SK-N-MC (cell line): ENCODE measurements at regions not wholly inside any gene's neighbourhood (a gene's known extent, or its start where the extent isn't known, plus 50 kb on each side); places are given as distances from the start of the nearest gene placed in this dataset.
"Not testable (repeated sequence)": the region's sequence is repeated elsewhere in the genome, so short reads cannot be mapped to it uniquely, and the experiment has no call there.

Experiments used
- DNase-seq: peaks from one replicate; pipeline ENCODE4 v3.0.0-alpha.2; 2011; ENCODE audit warnings: low read depth, low spot score
- H3K27ac ChIP-seq: fragments of 200-600 bp; sonication (generic); 2 replicates; pipeline ENCODE4 v1.5.1; 2016; ENCODE audit warnings: mixed run types
- H3K36me3 ChIP-seq: fragments of 200-600 bp; sonication (generic); 2 replicates; pipeline ENCODE4 v1.6.1; 2017; ENCODE audit warnings: antibody characterized with exemption, low read length, mixed read lengths; ENCODE audit not compliant: insufficient read depth
- H3K4me3 ChIP-seq: fragments of 200-600 bp; sonication (generic); 2 replicates; pipeline ENCODE4 v1.5.1; 2016
- H3K9ac ChIP-seq: fragments of 200-600 bp; sonication (generic); 2 replicates; pipeline ENCODE4 v1.8.0; 2017; ENCODE audit warnings: mixed run types, mixed read lengths; ENCODE audit not compliant: insufficient read length
- H3K9me3 ChIP-seq: fragments of 200-600 bp; sonication (generic); 2 replicates; pipeline ENCODE4 v1.6.1; 2017; ENCODE audit warnings: low read depth, mild to moderate bottlenecking, antibody characterized with exemption, low read length, moderate library complexity, mixed read lengths
- EZH2 ChIP-seq: fragments of 200-600 bp; sonication (generic); IDR thresholded peaks from one replicate; pipeline ENCODE4 v1.6.1; 2017; ENCODE audit warnings: antibody characterized with exemption
- FOXP2 ChIP-seq: optimal IDR thresholded peaks from 2 replicates; pipeline ENCODE3; 2011; ENCODE audit warnings: mild to moderate bottlenecking, moderate library complexity; ENCODE audit not compliant: insufficient read depth; ENCODE audit errors: extremely low read length, control extremely low read depth
- POLR2AphosphoS5 ChIP-seq: IDR thresholded peaks from 2 replicates; pipeline ENCODE4 v1.6.1; 2012; ENCODE audit warnings: mild to moderate bottlenecking, low read depth, low read length, borderline replicate concordance

- H3K9ac ChIP-seq: no peak overlapping the region
- no peak overlapping the region for H3K27ac ChIP-seq
- DNase-seq: no peak
- no peaks in the 10 kb centered on the region for H3K9me3 ChIP-seq
- no peak overlapping the region for H3K4me3 ChIP-seq
- no peaks in the 10 kb centered on the region for H3K36me3 ChIP-seq
- no peak for TF ChIP-seq EZH2
- no peak for TF ChIP-seq FOXP2
- TF ChIP-seq POLR2AphosphoS5: no peak
These were observed 172.6 kb downstream of the PDCD6IP start for GRCh38 chr3:33971055-33971454.

GRCh38 chr3:33975463-33975862 is 177.0 kb downstream of the PDCD6IP start:
- no peak for DNase-seq
- Histone ChIP-seq H3K27ac (no peak overlapping the region), H3K36me3 (no peaks in the 10 kb centered on the region), H3K4me3 (no peak overlapping the region), H3K9ac (no peak overlapping the region), H3K9me3 (no peaks in the 10 kb centered on the region)
- no peak for TF ChIP-seq EZH2
- TF ChIP-seq FOXP2: no peak
- TF ChIP-seq POLR2AphosphoS5: no peak

GRCh38 chr3:33977227-33977626 is 178.8 kb downstream of the PDCD6IP start:
- DNase-seq: no peak
- Histone ChIP-seq H3K9me3 (no peaks in the 10 kb centered on the region), H3K36me3 (no peaks in the 10 kb centered on the region), H3K4me3 (no peak overlapping the region), H3K9ac (no peak overlapping the region), H3K27ac (no peak overlapping the region)
- TF ChIP-seq POLR2AphosphoS5: no peak

- H3K27ac ChIP-seq: no peak overlapping the region
- TF ChIP-seq EZH2 (no peak), FOXP2 (no peak), POLR2AphosphoS5 (no peak)
- H3K9me3 ChIP-seq: no peaks in the 10 kb centered on the region
- DNase-seq: no peak
- no peak overlapping the region for H3K4me3 ChIP-seq
- H3K36me3 ChIP-seq: no peaks in the 10 kb centered on the region
- H3K9ac ChIP-seq: no peak overlapping the region
These were observed 181.8 kb downstream of the PDCD6IP start for GRCh38 chr3:33980252-33980651.

- no peak for TF ChIP-seq POLR2AphosphoS5
- TF ChIP-seq EZH2: no peak
- TF ChIP-seq FOXP2: no peak
- H3K9me3 ChIP-seq: no peaks in the 10 kb centered on the region
- no peak overlapping the region for H3K9ac ChIP-seq
- no peaks in the 10 kb centered on the region for H3K36me3 ChIP-seq
- no peak overlapping the region for H3K4me3 ChIP-seq
- H3K27ac ChIP-seq: no peak overlapping the region
- DNase-seq: no peak
These were observed 183.9 kb downstream of the PDCD6IP start for GRCh38 chr3:33982269-33982798.

GRCh38 chr3:33982949-33983348 is 184.5 kb downstream of the PDCD6IP start:
- H3K36me3 ChIP-seq, H3K4me3 ChIP-seq, H3K9me3 ChIP-seq, H3K9ac ChIP-seq, H3K27ac ChIP-seq, DNase-seq: not testable (repeated sequence)

- DNase-seq: no peak
- no peak for TF ChIP-seq POLR2AphosphoS5
These were observed 190.8 kb downstream of the PDCD6IP start for GRCh38 chr3:33989229-33989628.

GRCh38 chr3:33991673-33992072 is 193.2 kb downstream of the PDCD6IP start:
- DNase-seq: no peak
- H3K9ac ChIP-seq: no peak overlapping the region
- no peak overlapping the region for H3K27ac ChIP-seq
- no peaks in the 10 kb centered on the region for H3K9me3 ChIP-seq
- TF ChIP-seq EZH2: no peak
- TF ChIP-seq FOXP2: no peak
- TF ChIP-seq POLR2AphosphoS5: no peak
- no peaks in the 10 kb centered on the region for H3K36me3 ChIP-seq
- H3K4me3 ChIP-seq: no peak overlapping the region

More at GRCh38 chr3:33989229-33989628, 190.8 kb downstream of the PDCD6IP start:
- Histone ChIP-seq H3K27ac (no peak overlapping the region), H3K9me3 (no peaks in the 10 kb centered on the region), H3K36me3 (no peaks in the 10 kb centered on the region), H3K4me3 (no peak overlapping the region), H3K9ac (no peak overlapping the region)

GRCh38 chr3:33993631-33994030 is 195.2 kb downstream of the PDCD6IP start:
- Histone ChIP-seq H3K9me3 (no peaks in the 10 kb centered on the region), H3K36me3 (no peaks in the 10 kb centered on the region), H3K4me3 (no peak overlapping the region), H3K9ac (no peak overlapping the region), H3K27ac (no peak overlapping the region)
- TF ChIP-seq POLR2AphosphoS5: no peak
- TF ChIP-seq EZH2: no peak
- TF ChIP-seq FOXP2: no peak
- DNase-seq: no peak

- DNase-seq: no peak
- H3K4me3 ChIP-seq: no peak overlapping the region
- no peak overlapping the region for H3K9ac ChIP-seq
- no peaks in the 10 kb centered on the region for H3K9me3 ChIP-seq
- TF ChIP-seq FOXP2 (no peak), POLR2AphosphoS5 (no peak), EZH2 (no peak)
- no peak overlapping the region for H3K27ac ChIP-seq
- no peaks in the 10 kb centered on the region for H3K36me3 ChIP-seq
These were observed 196.1 kb downstream of the PDCD6IP start for GRCh38 chr3:33994568-33994967.
